ENCODE measurements at regions not wholly inside any gene's neighbourhood (a gene's known extent, or its start where the extent isn't known, plus 50 kb on each side); places are given as distances from the start of the nearest gene placed in this dataset.

GRCh38 chr13:57784633-57785032, 153.1 kb downstream of the PCDH17 start:
- Mint-ChIP-seq H3K27ac (no peak overlapping the region), H3K4me1 (no peaks in the 10 kb centered on the region), H3K27me3 (no peaks in the 10 kb centered on the region), H3K4me3 (no peak overlapping the region), H3K9me3 (peaks cover 10% of the 10 kb centered on the region), H3K36me3 (no peaks in the 10 kb centered on the region)
- DNase-seq, result no peak

GRCh38 chr13:57787058-57787791, 155.7 kb downstream of the PCDH17 start:
- Mint-ChIP-seq H3K4me1 (no peaks in the 10 kb centered on the region), H3K27ac (no peak overlapping the region), H3K9me3 (peaks cover 9% of the 10 kb centered on the region), H3K27me3 (no peaks in the 10 kb centered on the region), H3K36me3 (no peaks in the 10 kb centered on the region), H3K4me3 (no peak overlapping the region)
- DNase-seq, result no peak

- H3K36me3 Mint-ChIP-seq, result no peaks in the 10 kb centered on the region
- no peak overlapping the region for H3K4me3 Mint-ChIP-seq
- no peaks in the 10 kb centered on the region for H3K27me3 Mint-ChIP-seq
- no peak for DNase-seq
- no peaks in the 10 kb centered on the region for H3K4me1 Mint-ChIP-seq
- H3K9me3 Mint-ChIP-seq, result peaks cover 1% of the 10 kb centered on the region
- H3K27ac Mint-ChIP-seq, result no peak overlapping the region
These were observed 168.1 kb downstream of the PCDH17 start for GRCh38 chr13:57799624-57800023.

GRCh38 chr13:57813651-57814050, 182.1 kb downstream of the PCDH17 start:
- no peaks in the 10 kb centered on the region for H3K4me1 Mint-ChIP-seq
- H3K36me3 Mint-ChIP-seq, result no peaks in the 10 kb centered on the region
- no peak overlapping the region for H3K27ac Mint-ChIP-seq
- H3K4me3 Mint-ChIP-seq, result no peak overlapping the region
- DNase-seq, result no peak
- no peaks in the 10 kb centered on the region for H3K27me3 Mint-ChIP-seq
- peaks cover 8% of the 10 kb centered on the region for H3K9me3 Mint-ChIP-seq

- Mint-ChIP-seq H3K27ac (no peak overlapping the region), H3K27me3 (no peaks in the 10 kb centered on the region), H3K4me1 (no peaks in the 10 kb centered on the region), H3K4me3 (no peak overlapping the region), H3K9me3 (peaks cover 5% of the 10 kb centered on the region), H3K36me3 (no peaks in the 10 kb centered on the region)
- DNase-seq, result no peak
These were observed 184.1 kb downstream of the PCDH17 start for GRCh38 chr13:57815600-57815999.

- H3K27me3 Mint-ChIP-seq, result no peaks in the 10 kb centered on the region
- no peak overlapping the region for H3K27ac Mint-ChIP-seq
- H3K4me3 Mint-ChIP-seq, result no peak overlapping the region
- H3K36me3 Mint-ChIP-seq, result no peaks in the 10 kb centered on the region
- H3K4me1 Mint-ChIP-seq, result no peaks in the 10 kb centered on the region
- peaks cover 12% of the 10 kb centered on the region for H3K9me3 Mint-ChIP-seq
- no peak for DNase-seq
These were observed 189.4 kb downstream of the PCDH17 start for GRCh38 chr13:57820924-57821323.

GRCh38 chr13:57823704-57824103, 192.2 kb downstream of the PCDH17 start:
- no peaks in the 10 kb centered on the region for H3K27me3 Mint-ChIP-seq
- H3K4me1 Mint-ChIP-seq, result no peaks in the 10 kb centered on the region
- no peak for DNase-seq
- no peaks in the 10 kb centered on the region for H3K36me3 Mint-ChIP-seq
- no peak overlapping the region for H3K4me3 Mint-ChIP-seq
- peaks cover 10% of the 10 kb centered on the region for H3K9me3 Mint-ChIP-seq
- no peak overlapping the region for H3K27ac Mint-ChIP-seq

- Mint-ChIP-seq H3K4me3 (no peak overlapping the region), H3K9me3 (peaks cover 10% of the 10 kb centered on the region), H3K27me3 (no peaks in the 10 kb centered on the region), H3K36me3 (no peaks in the 10 kb centered on the region), H3K27ac (no peak overlapping the region), H3K4me1 (no peaks in the 10 kb centered on the region)
- no peak for DNase-seq
These were observed 192.6 kb downstream of the PCDH17 start for GRCh38 chr13:57824121-57824520.

GRCh38 chr13:57825066-57825465, 193.5 kb downstream of the PCDH17 start:
- DNase-seq, result no peak
- no peaks in the 10 kb centered on the region for H3K36me3 Mint-ChIP-seq
- no peak overlapping the region for H3K4me3 Mint-ChIP-seq
- peaks cover 13% of the 10 kb centered on the region for H3K9me3 Mint-ChIP-seq
- H3K27me3 Mint-ChIP-seq, result no peaks in the 10 kb centered on the region
- H3K27ac Mint-ChIP-seq, result no peak overlapping the region
- H3K4me1 Mint-ChIP-seq, result no peaks in the 10 kb centered on the region

GRCh38 chr13:57829496-57829895, 198.0 kb downstream of the PCDH17 start:
- Mint-ChIP-seq H3K36me3 (no peaks in the 10 kb centered on the region), H3K9me3 (peaks cover 15% of the 10 kb centered on the region), H3K4me3 (no peak overlapping the region), H3K27me3 (no peaks in the 10 kb centered on the region), H3K27ac (no peak overlapping the region), H3K4me1 (no peaks in the 10 kb centered on the region)
- no peak for DNase-seq

GRCh38 chr13:57832187-57832586, 200.6 kb downstream of the PCDH17 start:
- Mint-ChIP-seq H3K27ac (no peak overlapping the region), H3K4me1 (no peaks in the 10 kb centered on the region), H3K9me3 (peaks cover 13% of the 10 kb centered on the region), H3K36me3 (no peaks in the 10 kb centered on the region), H3K4me3 (no peak overlapping the region), H3K27me3 (no peaks in the 10 kb centered on the region)
- DNase-seq, result no peak

GRCh38 chr13:57837801-57838200, 206.3 kb downstream of the PCDH17 start:
- no peaks in the 10 kb centered on the region for H3K36me3 Mint-ChIP-seq
- DNase-seq, result no peak
- H3K27me3 Mint-ChIP-seq, result no peaks in the 10 kb centered on the region
- H3K4me1 Mint-ChIP-seq, result no peaks in the 10 kb centered on the region
- H3K4me3 Mint-ChIP-seq, result no peak overlapping the region
- peaks cover 7% of the 10 kb centered on the region for H3K9me3 Mint-ChIP-seq
- no peak overlapping the region for H3K27ac Mint-ChIP-seq

- no peak overlapping the region for H3K27ac Mint-ChIP-seq
- H3K9me3 Mint-ChIP-seq, result peaks cover 11% of the 10 kb centered on the region
- no peaks in the 10 kb centered on the region for H3K27me3 Mint-ChIP-seq
- no peak for DNase-seq
- H3K4me3 Mint-ChIP-seq, result no peak overlapping the region
- H3K4me1 Mint-ChIP-seq, result no peaks in the 10 kb centered on the region
- no peaks in the 10 kb centered on the region for H3K36me3 Mint-ChIP-seq
These were observed 212.0 kb downstream of the PCDH17 start for GRCh38 chr13:57843521-57843920.

- peaks cover 10% of the 10 kb centered on the region for H3K9me3 Mint-ChIP-seq
- no peak overlapping the region for H3K4me3 Mint-ChIP-seq
- H3K27ac Mint-ChIP-seq, result no peak overlapping the region
- H3K4me1 Mint-ChIP-seq, result no peaks in the 10 kb centered on the region
- DNase-seq, result no peak
- no peaks in the 10 kb centered on the region for H3K27me3 Mint-ChIP-seq
- H3K36me3 Mint-ChIP-seq, result no peaks in the 10 kb centered on the region
These were observed 215.1 kb downstream of the PCDH17 start for GRCh38 chr13:57846600-57847173.

GRCh38 chr13:57857945-57858344, 226.4 kb downstream of the PCDH17 start:
- Mint-ChIP-seq H3K27me3 (no peaks in the 10 kb centered on the region), H3K9me3 (peaks cover 2% of the 10 kb centered on the region), H3K4me1 (no peaks in the 10 kb centered on the region), H3K27ac (no peak overlapping the region), H3K36me3 (no peaks in the 10 kb centered on the region), H3K4me3 (no peak overlapping the region)
- no peak for DNase-seq

GRCh38 chr13:57858376-57858775, 226.8 kb downstream of the PCDH17 start:
- Mint-ChIP-seq H3K36me3 (no peaks in the 10 kb centered on the region), H3K9me3 (peaks cover 2% of the 10 kb centered on the region), H3K27me3 (no peaks in the 10 kb centered on the region), H3K27ac (no peak overlapping the region), H3K4me3 (no peak overlapping the region), H3K4me1 (no peaks in the 10 kb centered on the region)
- DNase-seq, result no peak
